Lower leg skin (tissue), 4 donors: ENCODE measurements at regions not wholly inside any gene's neighbourhood (a gene's known extent, or its start where the extent isn't known, plus 50 kb on each side); places are given as distances from the start of the nearest gene placed in this dataset.
"Not testable (repeated sequence)": the region's sequence is repeated elsewhere in the genome, so short reads cannot be mapped to it uniquely, and the experiment has no call there.

Source experiments
- DNase-seq, 2 donors: peaks; one replicate each; pipeline ENCODE4 v3.0.0-alpha.2; 2019; ENCODE audit warnings: low spot score in 2 of 2
- H3K4me3 ChIP-seq: fragments of 200-600 bp; sonication (generic); 2 replicates; pipeline ENCODE4 v1.5.1; 2017; ENCODE audit warnings: mild to moderate bottlenecking, low read depth; ENCODE audit not compliant: poor library complexity, severe bottlenecking
- POLR2A ChIP-seq, 2 donors: fragments of 450-650 bp; IDR thresholded peaks; one replicate each; pipeline ENCODE4 v1.6.1; 2016 to 2017; ENCODE audit warnings: antibody characterized with exemption in 2 of 2, mild to moderate bottlenecking in 1 of 2, moderate library complexity in 1 of 2
- WGBS, 2 donors: methylation state at CpG; one replicate each; pipeline ENCODE4 v1.1.5; 2018; 5-methylcytosine and 5-hydroxymethylcytosine counted together
- intact Hi-C: fragments of 100-400 bp; cut with DNase I; formaldehyde crosslinking; loops from one replicate; pipeline ENCODE4 v1.15.0; 2023; ENCODE audit warnings: low total_unique reads
- TF ChIP-seq, protein P1 (sequence below), 3 donors: fragments of 450-650 bp; IDR thresholded peaks; one replicate each; pipeline ENCODE4 v1.5.1; 2016; ENCODE audit warnings: antibody characterized with exemption in 3 of 3, mild to moderate bottlenecking in 3 of 3, moderate library complexity in 2 of 3

- TF ChIP-seq, protein P1, sequence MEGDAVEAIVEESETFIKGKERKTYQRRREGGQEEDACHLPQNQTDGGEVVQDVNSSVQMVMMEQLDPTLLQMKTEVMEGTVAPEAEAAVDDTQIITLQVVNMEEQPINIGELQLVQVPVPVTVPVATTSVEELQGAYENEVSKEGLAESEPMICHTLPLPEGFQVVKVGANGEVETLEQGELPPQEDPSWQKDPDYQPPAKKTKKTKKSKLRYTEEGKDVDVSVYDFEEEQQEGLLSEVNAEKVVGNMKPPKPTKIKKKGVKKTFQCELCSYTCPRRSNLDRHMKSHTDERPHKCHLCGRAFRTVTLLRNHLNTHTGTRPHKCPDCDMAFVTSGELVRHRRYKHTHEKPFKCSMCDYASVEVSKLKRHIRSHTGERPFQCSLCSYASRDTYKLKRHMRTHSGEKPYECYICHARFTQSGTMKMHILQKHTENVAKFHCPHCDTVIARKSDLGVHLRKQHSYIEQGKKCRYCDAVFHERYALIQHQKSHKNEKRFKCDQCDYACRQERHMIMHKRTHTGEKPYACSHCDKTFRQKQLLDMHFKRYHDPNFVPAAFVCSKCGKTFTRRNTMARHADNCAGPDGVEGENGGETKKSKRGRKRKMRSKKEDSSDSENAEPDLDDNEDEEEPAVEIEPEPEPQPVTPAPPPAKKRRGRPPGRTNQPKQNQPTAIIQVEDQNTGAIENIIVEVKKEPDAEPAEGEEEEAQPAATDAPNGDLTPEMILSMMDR (IDR thresholded peaks at IDR 0.05), result no peak
- no peak for TF ChIP-seq POLR2A (IDR thresholded peaks at IDR 0.05)
- intact Hi-C loops, result no loop called here
- 95 to 97% methylated on average over 2 of the region's 2 CpGs for WGBS, 2 donors
Measured at GRCh38 chr3:25181096-25181495, 247.0 kb upstream of the RARB start.

GRCh38 chr3:25182794-25183193 is 245.3 kb upstream of the RARB start:
- intact Hi-C loops, result no loop called here
- WGBS, 2 donors, result 77 to 87% methylated on average over 3 of the region's 3 CpGs
- TF ChIP-seq POLR2A (IDR thresholded peaks at IDR 0.05), result no peak
- TF ChIP-seq, protein P1 (IDR thresholded peaks at IDR 0.05), result no peak
- H3K4me3 ChIP-seq, result no peak overlapping the region
- DNase-seq, result no peak

More at GRCh38 chr3:25181096-25181495, 247.0 kb upstream of the RARB start:
- no peak overlapping the region for H3K4me3 ChIP-seq
- DNase-seq, result no peak

GRCh38 chr3:25184641-25185250 is 243.3 kb upstream of the RARB start:
- no peak for DNase-seq
- intact Hi-C loops, result no loop called here
- TF ChIP-seq, protein P1 (IDR thresholded peaks at IDR 0.05), result no peak
- no peak for TF ChIP-seq POLR2A (IDR thresholded peaks at IDR 0.05)
- no peak overlapping the region for H3K4me3 ChIP-seq
- WGBS, 2 donors, result 92 to 94% methylated on average over 4 of the region's 4 CpGs

- no peak for DNase-seq
- 82 to 85% methylated on average over 5 of the region's 5 CpGs for WGBS, 2 donors
Measured at GRCh38 chr3:25191673-25192072, 236.4 kb upstream of the RARB start.

GRCh38 chr3:25199567-25199966 is 228.5 kb upstream of the RARB start:
- DNase-seq, H3K4me3 ChIP-seq, intact Hi-C loops: not testable (repeated sequence)
- WGBS, 2 donors, result 78 to 88% methylated on average over 5 of the region's 5 CpGs

More at GRCh38 chr3:25191673-25192072, 236.4 kb upstream of the RARB start:
- H3K4me3 ChIP-seq, result no peak overlapping the region
- intact Hi-C loops, result no loop called here
- no peak for TF ChIP-seq POLR2A (IDR thresholded peaks at IDR 0.05)
- TF ChIP-seq, protein P1 (IDR thresholded peaks at IDR 0.05), result no peak

DNA sequence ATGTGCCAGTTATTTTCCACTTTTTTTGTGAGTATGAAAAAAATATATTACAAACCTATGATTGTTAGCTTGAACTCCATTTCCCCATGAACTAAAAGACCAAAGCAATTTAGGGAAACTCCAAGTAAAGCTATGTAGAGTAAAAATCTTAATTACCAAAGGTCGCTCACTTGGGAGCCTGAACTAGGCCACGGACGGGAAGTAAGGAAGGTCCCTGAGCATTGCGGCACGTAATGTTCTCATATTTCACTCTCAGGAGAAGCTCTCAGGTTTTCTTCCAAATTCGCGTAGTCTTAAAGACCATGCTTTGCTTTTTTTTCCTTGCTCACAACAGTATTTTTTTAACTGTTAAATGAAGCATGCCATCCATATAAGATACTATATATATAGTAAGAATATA is 215.3 kb upstream of the RARB start:
- TF ChIP-seq, protein P1 (IDR thresholded peaks at IDR 0.05), result no peak
- no peak for TF ChIP-seq POLR2A (IDR thresholded peaks at IDR 0.05)
- 90 to 95% methylated on average over 7 of the region's 7 CpGs for WGBS, 2 donors
- H3K4me3 ChIP-seq, result no peak overlapping the region
- intact Hi-C loops, result no loop called here
- DNase-seq, result no peak
